ENCODE measurements at regions not wholly inside any gene's neighbourhood (a gene's known extent, or its start where the extent isn't known, plus 50 kb on each side); places are given as distances from the start of the nearest gene placed in this dataset.

DNA sequence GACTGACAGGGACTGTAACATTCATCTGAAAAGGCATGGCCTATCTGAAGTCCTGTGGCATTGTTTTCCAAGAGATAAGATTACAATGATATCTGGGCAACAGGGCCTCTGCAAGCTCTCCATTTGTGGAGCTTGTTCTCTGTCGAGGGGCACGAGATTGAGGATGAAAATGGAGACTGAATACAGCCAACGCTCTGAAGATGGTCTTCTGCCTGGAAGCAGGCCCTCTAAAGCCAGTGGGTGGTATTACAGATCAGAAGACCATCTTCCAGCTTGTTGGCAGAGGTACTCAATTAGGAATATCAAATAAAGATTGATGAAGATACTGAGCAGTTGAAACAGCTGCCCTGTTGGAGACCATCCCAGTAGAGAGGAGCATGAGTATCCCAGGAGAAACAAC lies 288.2 kb downstream of the CENPW start:
- Mint-ChIP-seq H3K4me3 (ENCODE audit: unreplicated experiment) (no peak overlapping the region), H3K27ac (ENCODE audit: unreplicated experiment) (no peak overlapping the region), H3K9me3 (ENCODE audit: unreplicated experiment) (no peaks in the 10 kb centered on the region), H3K27me3 (ENCODE audit: low read depth, unreplicated experiment) (no peaks in the 10 kb centered on the region), H3K36me3 (ENCODE audit: low read depth, unreplicated experiment) (no peaks in the 10 kb centered on the region), H3K4me1 (ENCODE audit: low read depth, unreplicated experiment) (peaks cover under 1% of the 10 kb centered on the region)
- no peak for TF ChIP-seq EZH2 (IDR thresholded peaks at IDR 0.05; ENCODE audit: insufficient read depth, low read length)
- TF ChIP-seq, protein P1, sequence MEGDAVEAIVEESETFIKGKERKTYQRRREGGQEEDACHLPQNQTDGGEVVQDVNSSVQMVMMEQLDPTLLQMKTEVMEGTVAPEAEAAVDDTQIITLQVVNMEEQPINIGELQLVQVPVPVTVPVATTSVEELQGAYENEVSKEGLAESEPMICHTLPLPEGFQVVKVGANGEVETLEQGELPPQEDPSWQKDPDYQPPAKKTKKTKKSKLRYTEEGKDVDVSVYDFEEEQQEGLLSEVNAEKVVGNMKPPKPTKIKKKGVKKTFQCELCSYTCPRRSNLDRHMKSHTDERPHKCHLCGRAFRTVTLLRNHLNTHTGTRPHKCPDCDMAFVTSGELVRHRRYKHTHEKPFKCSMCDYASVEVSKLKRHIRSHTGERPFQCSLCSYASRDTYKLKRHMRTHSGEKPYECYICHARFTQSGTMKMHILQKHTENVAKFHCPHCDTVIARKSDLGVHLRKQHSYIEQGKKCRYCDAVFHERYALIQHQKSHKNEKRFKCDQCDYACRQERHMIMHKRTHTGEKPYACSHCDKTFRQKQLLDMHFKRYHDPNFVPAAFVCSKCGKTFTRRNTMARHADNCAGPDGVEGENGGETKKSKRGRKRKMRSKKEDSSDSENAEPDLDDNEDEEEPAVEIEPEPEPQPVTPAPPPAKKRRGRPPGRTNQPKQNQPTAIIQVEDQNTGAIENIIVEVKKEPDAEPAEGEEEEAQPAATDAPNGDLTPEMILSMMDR (IDR thresholded peaks at IDR 0.05; ENCODE audit: insufficient read depth, low read depth, low read length): no peak
- Histone ChIP-seq H3K4me1 (ENCODE audit: insufficient read depth, low read length) (no peaks in the 10 kb centered on the region), H4K20me1 (ENCODE audit: insufficient read depth, low read length) (no peaks in the 10 kb centered on the region), H3K9ac (ENCODE audit: low read length) (no peak overlapping the region), H3K9me3 (ENCODE audit: insufficient read depth, low read depth, low read length) (no peaks in the 10 kb centered on the region), H2AFZ (ENCODE audit: low read depth, low read length) (no peak overlapping the region), H3K36me3 (ENCODE audit: insufficient read depth, low read length) (no peaks in the 10 kb centered on the region), H3K4me3 (ENCODE audit: insufficient read depth, low read depth, low read length) (no peak overlapping the region), H3K4me2 (ENCODE audit: low read length) (no peak overlapping the region), H3K79me2 (ENCODE audit: insufficient read depth, low read length) (no peaks in the 10 kb centered on the region), H3K27me3 (ENCODE audit: insufficient read depth, low read length) (no peaks in the 10 kb centered on the region), H3K27ac (ENCODE audit: low read depth, low read length) (no peak overlapping the region)
- DNase-seq (ENCODE audit: low read depth): no peak
- no peak for FAIRE-seq

DNA sequence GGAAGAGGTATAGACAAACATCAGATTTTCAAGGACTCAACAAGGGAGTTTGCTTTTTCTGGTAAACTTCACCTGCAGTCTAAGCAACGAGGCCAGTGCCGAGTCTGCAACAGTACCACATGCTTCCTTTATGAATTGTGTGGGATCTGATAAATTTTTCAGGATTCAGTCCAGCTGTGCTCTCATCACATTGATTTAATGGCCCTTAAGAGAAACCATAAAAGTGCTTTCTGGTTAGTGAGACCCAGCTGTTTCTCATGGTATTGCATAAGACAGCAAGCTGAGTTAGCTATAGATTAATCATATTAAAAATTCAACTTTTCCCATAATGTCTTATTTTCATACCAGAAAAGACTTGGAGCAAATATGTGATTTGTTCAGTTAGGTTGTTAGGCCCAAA lies 291.4 kb downstream of the CENPW start:
- no peaks in the 10 kb centered on the region for H3K79me2 ChIP-seq (ENCODE audit: insufficient read depth, low read length)
- no peak overlapping the region for H3K27ac Mint-ChIP-seq (ENCODE audit: unreplicated experiment)
- no peak overlapping the region for H3K9ac ChIP-seq (ENCODE audit: low read length)
- H3K36me3 Mint-ChIP-seq (ENCODE audit: low read depth, unreplicated experiment): no peaks in the 10 kb centered on the region
- no peak overlapping the region for H3K27ac ChIP-seq (ENCODE audit: low read depth, low read length)
- H3K4me3 ChIP-seq (ENCODE audit: insufficient read depth, low read depth, low read length): no peak overlapping the region
- H3K9me3 Mint-ChIP-seq (ENCODE audit: unreplicated experiment): no peaks in the 10 kb centered on the region
- TF ChIP-seq, protein P1 (IDR thresholded peaks at IDR 0.05; ENCODE audit: insufficient read depth, low read depth, low read length): no peak
- TF ChIP-seq EZH2 (IDR thresholded peaks at IDR 0.05; ENCODE audit: insufficient read depth, low read length): no peak
- H2AFZ ChIP-seq (ENCODE audit: low read depth, low read length): no peak overlapping the region
- DNase-seq (ENCODE audit: low read depth) (no peak), FAIRE-seq (no peak)
- H3K4me3 Mint-ChIP-seq (ENCODE audit: unreplicated experiment): no peak overlapping the region
- H4K20me1 ChIP-seq (ENCODE audit: insufficient read depth, low read length): no peaks in the 10 kb centered on the region
- H3K4me1 ChIP-seq (ENCODE audit: insufficient read depth, low read length): no peaks in the 10 kb centered on the region
- H3K27me3 ChIP-seq (ENCODE audit: insufficient read depth, low read length): no peaks in the 10 kb centered on the region
- H3K27me3 Mint-ChIP-seq (ENCODE audit: low read depth, unreplicated experiment): no peaks in the 10 kb centered on the region
- no peak overlapping the region for H3K4me2 ChIP-seq (ENCODE audit: low read length)
- no peaks in the 10 kb centered on the region for H3K36me3 ChIP-seq (ENCODE audit: insufficient read depth, low read length)
- no peaks in the 10 kb centered on the region for H3K9me3 ChIP-seq (ENCODE audit: insufficient read depth, low read depth, low read length)
- peaks cover 5% of the 10 kb centered on the region for H3K4me1 Mint-ChIP-seq (ENCODE audit: low read depth, unreplicated experiment)

DNA sequence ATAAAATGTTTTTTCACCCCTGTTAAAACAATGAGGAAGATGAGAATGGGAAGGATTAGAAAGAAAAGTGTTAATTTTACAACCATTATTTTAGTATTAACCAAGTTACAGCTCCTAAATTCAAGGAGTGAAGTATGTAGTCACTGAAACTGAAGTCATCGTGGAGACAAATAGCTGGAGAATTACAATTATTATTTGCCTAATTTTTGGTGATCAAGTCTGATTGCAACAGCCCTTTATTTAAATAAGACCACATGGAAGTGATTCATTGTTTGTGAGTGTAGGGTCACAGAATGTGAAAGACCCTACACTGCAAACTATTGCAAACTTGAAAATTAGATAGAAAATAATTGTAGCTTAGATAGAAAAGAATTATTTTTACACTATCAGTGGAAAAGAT lies 292.4 kb downstream of the CENPW start:
- Mint-ChIP-seq H3K4me1 (ENCODE audit: low read depth, unreplicated experiment) (peaks cover 5% of the 10 kb centered on the region), H3K4me3 (ENCODE audit: unreplicated experiment) (no peak overlapping the region), H3K9me3 (ENCODE audit: unreplicated experiment) (no peaks in the 10 kb centered on the region), H3K36me3 (ENCODE audit: low read depth, unreplicated experiment) (no peaks in the 10 kb centered on the region), H3K27ac (ENCODE audit: unreplicated experiment) (no peak overlapping the region), H3K27me3 (ENCODE audit: low read depth, unreplicated experiment) (no peaks in the 10 kb centered on the region)
- H3K79me2 ChIP-seq (ENCODE audit: insufficient read depth, low read length): no peaks in the 10 kb centered on the region
- no peak overlapping the region for H3K27ac ChIP-seq (ENCODE audit: low read depth, low read length)
- H3K9ac ChIP-seq (ENCODE audit: low read length): no peak overlapping the region
- no peaks in the 10 kb centered on the region for H3K36me3 ChIP-seq (ENCODE audit: insufficient read depth, low read length)
- H2AFZ ChIP-seq (ENCODE audit: low read depth, low read length): no peak overlapping the region
- no peak overlapping the region for H3K4me2 ChIP-seq (ENCODE audit: low read length)
- FAIRE-seq (no peak), DNase-seq (ENCODE audit: low read depth) (no peak)
- no peaks in the 10 kb centered on the region for H3K4me1 ChIP-seq (ENCODE audit: insufficient read depth, low read length)
- no peaks in the 10 kb centered on the region for H3K9me3 ChIP-seq (ENCODE audit: insufficient read depth, low read depth, low read length)
- H3K4me3 ChIP-seq (ENCODE audit: insufficient read depth, low read depth, low read length): no peak overlapping the region
- no peaks in the 10 kb centered on the region for H4K20me1 ChIP-seq (ENCODE audit: insufficient read depth, low read length)
- TF ChIP-seq, protein P1 (IDR thresholded peaks at IDR 0.05; ENCODE audit: insufficient read depth, low read depth, low read length): no peak
- TF ChIP-seq EZH2 (IDR thresholded peaks at IDR 0.05; ENCODE audit: insufficient read depth, low read length): no peak
- no peaks in the 10 kb centered on the region for H3K27me3 ChIP-seq (ENCODE audit: insufficient read depth, low read length)
